ENCODE measurements at regions not wholly inside any gene's neighbourhood (a gene's known extent, or its start where the extent isn't known, plus 50 kb on each side); places are given as distances from the start of the nearest gene placed in this dataset.

- no peak for TF ChIP-seq CHD7 (IDR thresholded peaks at IDR 0.05; ENCODE audit: insufficient replicate concordance, low read length)
- no peak for TF ChIP-seq KDM1A (IDR thresholded peaks at IDR 0.05; ENCODE audit: borderline replicate concordance, low read length)
- TF ChIP-seq POLR2AphosphoS5 (IDR thresholded peaks at IDR 0.05; ENCODE audit: low read depth, low read length) = no peak
- no peak for TF ChIP-seq BCL11A (IDR thresholded peaks at IDR 0.05; ENCODE audit: low read depth in 2 of 2, low read length in 2 of 2)
These were observed 1188.0 kb upstream of the CDH9 start (continued) for GRCh38 chr5:28226407-28226806.

Measured in H1 (cell line).